Activated CD8-positive, alpha-beta memory T cell treated with anti-CD3 and anti-CD28 coated beads, Interleukin-2, amount 50 U/mL, for 24 hours (primary cell): ENCODE measurements at regions not wholly inside any gene's neighbourhood (a gene's known extent, or its start where the extent isn't known, plus 50 kb on each side); places are given as distances from the start of the nearest gene placed in this dataset.

Experiments used
- DNase-seq: peaks from one replicate; pipeline ENCODE4 v3.0.0-alpha.2; 2020; ENCODE audit errors: extremely low read depth

DNA sequence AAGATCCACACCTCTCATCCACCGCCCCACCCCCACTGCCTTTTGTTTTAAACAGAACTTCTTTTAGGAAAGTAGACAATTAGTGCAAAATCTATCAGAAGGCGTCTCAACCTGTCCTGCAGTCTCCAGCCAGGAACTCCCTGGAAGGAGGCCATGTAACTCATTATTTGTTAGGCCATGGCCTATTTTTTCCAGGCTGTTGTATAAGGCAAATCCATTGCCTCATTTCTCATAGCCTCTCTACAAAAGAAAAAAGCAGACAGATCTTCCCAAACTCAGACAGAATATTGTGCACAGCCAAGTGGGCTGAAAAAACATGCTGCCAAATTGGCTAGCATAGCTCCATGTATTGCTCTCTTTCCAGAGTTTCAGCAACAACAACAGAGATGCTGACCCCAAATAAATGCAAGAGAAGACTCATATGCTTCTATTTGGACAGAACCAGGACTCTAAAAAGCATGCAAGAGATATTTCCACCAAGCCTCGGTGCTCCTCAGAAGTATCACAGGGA lies 770.7 kb upstream of the CXADR start:
- no peak for DNase-seq

DNA sequence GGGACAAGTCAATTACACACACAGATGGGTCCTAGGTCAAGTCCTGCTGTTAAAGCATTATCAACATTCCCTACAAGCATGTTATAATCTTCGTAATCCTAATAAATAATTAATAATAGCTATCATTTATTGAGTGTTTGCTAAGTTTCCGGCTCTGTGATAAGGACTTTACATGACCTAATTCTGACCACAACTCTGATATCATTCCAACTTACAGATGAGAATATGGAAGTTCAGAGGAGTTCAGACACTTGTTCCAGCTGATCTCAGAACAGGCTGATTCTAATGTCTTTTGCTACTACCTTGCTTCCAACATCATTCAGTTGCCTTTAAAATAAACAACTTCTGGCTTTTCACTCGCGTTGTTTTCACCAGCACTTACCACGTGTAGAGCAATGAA lies 770.1 kb upstream of the CXADR start:
- no peak for DNase-seq

DNA sequence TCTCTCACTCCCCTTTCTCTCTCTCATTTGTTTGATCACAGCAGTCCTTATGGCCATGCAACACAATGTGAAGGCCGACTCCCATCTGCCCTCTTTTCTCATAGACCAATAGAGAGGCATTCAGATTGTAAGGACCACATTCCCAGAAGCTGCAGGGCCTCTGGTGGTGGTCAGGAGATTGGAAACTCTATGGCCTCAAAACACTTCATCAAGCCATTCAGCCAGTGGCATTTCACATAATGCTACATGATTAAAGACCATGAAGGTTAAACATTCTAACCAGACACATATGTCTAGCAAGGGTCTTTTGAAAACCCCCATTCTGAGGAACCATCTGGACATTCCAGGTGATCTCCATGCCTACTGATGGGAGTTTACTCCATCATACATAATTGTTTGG lies 769.5 kb upstream of the CXADR start:
- DNase-seq: no peak

DNA sequence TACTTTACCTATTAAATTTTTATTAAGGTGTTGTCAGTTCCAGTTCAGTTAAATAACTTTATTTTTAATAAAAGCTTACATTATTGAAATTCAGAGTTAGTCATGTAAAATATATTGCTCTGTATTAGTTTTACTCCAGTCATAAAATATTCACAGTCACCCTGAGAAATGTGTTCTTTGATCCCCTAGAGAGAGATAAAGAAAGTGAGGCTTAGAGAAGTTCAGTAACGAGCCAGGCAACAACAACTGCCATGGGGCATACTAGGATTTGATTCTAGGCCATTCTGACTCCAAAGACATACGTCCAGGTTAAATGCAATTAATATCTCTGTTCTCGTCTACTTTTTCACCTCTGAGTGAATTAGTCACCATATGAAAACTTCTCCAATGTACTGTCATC lies 761.9 kb upstream of the CXADR start:
- DNase-seq: no peak

DNA sequence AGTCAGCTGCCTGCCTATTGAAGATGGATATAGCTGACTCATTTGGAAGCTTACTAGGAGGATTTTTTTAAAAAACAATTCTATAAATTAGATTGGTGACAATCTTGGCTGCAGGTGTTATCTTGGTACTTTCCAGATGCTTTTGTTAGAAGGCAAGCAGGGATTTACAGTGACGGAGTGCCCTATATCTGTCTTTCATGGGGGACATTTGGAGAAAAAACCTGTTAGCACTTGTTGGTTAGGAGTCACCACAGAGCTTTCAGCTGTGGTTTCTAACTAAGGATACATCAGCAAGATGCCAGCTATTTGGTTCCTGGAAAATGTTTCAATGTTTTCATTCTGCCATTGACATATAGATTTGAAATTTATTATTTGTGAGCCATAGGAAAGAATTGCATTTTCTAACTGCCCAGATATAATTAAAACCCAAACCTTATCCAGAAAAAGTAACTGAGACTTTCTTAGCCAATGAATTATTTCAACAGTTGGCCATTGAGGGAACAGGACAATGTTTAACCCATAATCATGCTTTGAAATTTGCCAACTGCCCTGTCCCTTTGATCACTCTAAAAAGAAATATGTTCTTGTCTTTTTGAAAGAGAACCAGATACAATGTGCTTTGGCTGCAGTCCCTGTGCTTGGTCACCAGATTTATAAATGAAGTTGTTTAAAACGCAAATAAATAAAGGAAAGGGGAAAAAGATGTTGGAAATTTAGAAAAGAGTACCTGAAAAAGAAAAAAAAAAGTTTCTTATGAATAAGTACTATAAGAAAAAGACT lies 761.0 kb upstream of the CXADR start:
- no peak for DNase-seq

DNA sequence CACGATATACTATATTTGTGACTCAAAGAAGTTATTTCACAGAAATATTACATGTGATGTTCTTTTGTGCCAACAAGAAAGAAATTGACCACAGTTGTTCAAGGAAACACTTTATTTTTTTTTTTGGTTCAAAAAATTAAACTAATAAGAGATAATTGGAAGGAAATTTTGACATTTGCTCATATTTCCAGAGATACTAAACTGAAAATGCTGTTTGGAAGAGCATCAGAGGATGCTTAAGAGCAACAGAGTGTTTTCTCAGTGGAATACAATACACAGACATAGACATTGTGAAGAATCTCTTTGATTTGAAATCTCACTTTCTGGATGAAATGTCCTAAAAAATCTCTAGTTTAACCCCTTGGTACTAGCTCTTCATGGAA lies 760.4 kb upstream of the CXADR start:
- no peak for DNase-seq

DNA sequence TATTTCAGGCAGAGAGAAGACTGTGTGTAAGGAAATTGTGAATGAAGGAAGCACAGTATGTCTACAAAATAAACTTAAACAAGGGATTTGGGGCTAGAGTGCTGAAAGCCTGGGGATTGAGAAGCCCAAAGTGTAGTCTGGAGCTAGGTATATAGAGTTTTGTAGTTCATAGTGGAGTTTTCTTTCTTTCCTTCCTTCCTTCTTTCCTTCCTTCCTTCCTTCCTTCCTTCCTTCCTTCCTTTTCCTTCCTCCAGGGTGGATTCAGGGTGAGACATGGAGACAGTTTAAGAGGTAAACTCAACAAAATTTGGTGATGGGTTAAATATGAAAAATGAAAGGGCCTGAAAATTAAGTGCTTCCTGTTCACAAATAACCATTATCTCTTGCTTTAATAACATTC lies 757.8 kb upstream of the CXADR start:
- no peak for DNase-seq

DNA sequence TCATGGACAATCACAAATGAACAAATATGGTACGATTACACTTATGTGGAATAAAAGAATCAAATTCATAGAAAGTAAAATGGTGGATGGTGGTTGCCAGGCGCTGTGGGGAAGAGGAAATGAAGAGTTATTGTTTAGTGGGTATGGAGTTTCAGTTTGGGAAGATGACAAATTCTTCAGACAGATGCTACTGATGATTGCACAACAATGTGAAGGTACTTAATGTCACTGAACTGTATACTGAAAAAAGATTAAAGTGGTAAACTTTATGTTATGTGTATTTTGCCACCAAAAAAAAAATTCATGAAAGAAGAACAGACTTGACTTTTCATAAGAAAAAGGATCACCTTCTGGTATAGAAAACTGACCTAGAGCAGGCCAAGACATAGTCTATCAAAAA lies 745.6 kb upstream of the CXADR start:
- DNase-seq: no peak

DNA sequence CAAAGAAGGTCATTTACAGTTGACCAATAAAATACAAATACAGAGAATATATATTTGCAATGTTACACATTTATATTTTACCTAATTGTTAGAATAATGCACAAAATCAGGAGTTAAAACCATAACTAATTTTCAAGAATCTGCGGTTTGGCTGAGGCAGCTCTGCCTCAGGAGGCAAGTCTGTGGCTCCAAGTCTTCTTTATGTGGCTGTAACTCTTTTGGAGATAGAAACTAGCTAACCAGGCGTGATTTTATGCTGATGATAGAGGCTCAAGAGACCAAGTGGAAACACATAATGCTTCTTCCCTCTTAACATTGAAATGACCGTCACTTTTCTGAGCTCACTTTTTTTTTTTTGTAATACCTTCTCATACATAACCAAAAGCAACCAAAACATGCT lies 744.7 kb upstream of the CXADR start:
- DNase-seq: no peak

DNA sequence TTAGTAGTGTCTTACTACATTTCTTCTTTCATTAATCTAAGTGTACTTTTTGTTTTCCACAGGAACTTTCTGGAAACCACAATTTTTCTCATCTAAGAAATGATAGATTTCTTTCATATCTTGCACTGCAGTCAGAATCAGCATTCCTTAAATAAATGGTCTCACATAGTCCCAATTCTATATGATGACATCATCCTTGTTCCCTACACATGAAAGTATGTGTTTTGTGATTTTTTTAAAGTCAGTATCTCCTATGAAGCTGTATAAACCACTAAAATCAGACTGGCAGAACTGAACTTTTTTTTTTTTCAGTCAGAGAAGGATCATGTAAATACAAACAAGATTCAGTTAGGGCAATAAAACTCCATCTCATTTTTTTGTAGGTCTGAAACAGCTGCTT lies 742.6 kb upstream of the CXADR start:
- DNase-seq: no peak

DNA sequence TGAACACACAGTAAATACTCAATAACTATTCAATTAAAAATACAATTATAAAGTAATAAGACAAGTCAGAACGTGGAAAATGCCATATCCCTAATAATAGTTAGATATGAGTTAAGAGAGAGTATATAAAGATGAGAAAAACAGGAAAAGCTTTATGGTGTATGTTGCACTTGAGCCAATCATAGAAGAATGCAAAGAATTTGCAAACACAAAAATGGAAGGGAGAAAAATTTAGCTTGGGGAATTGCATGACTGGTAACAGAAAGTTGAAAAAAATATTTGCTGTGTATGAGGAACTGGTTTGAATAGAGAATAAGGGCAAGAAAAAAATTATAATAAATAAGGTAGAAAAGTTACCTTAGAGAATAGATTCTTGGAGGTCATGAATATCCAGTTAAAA lies 739.6 kb upstream of the CXADR start:
- no peak for DNase-seq

DNA sequence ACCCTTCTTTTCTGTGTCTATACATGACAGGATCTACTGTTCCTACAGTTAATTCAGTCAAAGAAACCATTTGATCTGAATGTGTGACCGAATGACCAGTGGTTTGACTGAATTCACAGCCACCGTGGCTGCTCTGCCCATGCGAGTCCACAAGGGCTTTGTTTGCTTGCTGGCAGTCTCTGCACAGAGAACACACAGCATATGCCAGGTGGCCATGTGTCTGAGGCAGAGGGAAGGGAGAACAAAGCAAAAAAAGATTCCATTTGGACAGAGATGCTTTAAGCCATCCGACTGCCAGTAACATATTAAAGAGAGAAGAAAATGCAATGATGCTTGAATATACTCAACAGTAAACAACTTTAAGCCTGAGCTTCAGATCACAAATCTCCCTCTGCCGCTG lies 737.8 kb upstream of the CXADR start:
- DNase-seq: no peak

DNA sequence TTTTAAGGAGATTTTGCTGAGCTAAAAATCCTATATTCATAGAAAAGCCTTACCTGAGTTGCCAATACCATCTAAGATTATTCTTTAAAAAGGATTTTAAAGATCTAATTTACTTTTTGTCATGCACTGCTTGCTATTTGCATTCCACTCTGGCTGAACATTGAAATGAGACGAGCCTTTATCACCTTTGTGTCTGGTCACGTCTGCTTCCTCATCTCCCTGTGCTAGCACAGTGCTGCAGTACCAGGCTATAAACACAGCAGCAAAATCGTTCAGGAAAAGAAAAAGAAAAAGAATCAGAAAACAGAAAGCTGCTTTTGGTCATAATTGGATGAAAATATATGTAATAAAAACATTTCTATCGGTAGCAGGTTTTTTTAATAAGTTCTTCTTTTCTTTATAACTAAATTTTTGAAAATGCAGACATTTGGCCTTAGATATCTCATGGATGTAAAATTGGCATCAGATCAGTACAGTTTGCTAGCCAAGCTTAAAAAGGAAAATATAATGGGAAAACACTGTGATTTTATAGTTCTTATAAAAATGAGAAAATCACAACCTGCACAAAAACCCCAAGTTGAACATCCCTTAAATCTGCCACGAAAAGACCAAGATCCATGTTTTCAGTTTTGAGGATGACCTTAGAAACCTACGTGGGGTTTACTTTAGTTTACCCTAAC lies 735.7 kb upstream of the CXADR start:
- no peak for DNase-seq

DNA sequence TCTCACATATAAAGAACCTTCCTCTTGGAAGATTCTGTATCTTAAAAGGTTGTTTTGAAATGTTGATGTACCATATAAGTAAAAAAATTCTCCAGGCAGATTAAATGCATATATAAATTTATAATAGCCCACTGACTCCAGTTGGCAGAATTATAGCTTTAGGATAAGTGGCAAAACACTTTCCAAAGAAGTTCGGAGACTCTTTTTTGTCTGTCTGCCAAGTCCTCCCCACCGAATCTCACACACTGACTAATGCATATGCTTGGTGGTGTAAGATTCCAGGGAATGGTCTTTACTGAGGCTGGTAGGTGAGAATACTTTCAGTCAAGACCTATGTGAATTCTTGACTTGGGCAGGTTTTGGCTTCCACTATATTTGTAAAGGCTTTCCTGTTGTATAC lies 724.3 kb upstream of the CXADR start:
- no peak for DNase-seq

DNA sequence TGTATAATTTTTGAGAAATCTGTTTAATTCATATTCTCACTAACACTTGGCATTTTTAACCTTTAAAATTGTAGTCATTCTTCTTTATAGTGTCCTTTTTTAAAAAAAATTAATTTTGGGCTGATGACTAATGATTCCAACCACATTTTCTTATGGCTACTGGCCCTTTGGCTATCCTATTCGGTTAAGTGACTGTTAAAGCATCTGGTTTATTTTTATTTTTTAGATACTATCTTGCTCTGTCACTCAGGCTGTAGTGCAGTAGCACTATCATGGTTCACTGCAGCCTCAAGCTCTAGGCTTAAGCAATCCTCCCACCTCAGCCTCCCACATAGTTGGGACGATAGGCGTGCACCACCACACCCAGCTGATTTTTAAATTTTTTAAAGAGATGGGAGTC lies 723.2 kb upstream of the CXADR start:
- DNase-seq: no peak

DNA sequence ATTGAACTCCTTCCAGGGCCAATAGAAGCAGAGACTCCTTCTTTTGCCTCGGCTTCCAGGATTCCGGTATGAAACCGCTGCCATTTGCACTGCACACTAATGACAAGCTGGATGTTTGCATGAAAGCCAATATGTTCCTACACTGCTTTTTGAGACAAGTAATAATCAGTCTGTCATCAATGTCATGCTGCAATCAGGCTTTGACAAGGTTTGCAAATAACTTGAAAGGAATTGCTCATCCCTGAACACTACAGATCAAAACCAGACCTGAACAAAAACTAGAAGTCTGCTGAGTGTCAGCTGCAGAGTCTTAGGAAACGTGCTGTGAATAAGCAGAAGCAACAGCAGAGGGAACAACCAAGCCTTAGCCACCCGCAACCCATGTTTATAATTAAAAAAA lies 720.7 kb upstream of the CXADR start:
- no peak for DNase-seq

DNA sequence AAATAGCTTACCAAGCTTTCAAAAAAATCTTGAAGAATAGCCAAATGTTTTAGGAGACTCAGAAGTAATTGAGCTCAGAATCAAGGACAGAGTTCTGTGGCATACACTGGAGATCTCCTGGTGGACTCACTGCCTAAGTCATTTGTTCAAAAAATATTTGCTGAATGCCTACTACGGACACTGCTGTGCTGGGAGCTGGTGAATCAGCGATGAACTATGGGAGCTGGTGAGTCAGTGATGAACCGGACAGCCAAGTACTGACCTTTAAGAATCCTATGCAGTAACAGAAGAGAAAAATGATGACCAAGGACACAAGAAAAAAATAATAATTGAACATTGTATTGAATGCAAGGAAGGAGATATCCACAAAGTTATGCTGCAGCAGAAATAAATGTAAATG lies 717.9 kb upstream of the CXADR start:
- no peak for DNase-seq

DNA sequence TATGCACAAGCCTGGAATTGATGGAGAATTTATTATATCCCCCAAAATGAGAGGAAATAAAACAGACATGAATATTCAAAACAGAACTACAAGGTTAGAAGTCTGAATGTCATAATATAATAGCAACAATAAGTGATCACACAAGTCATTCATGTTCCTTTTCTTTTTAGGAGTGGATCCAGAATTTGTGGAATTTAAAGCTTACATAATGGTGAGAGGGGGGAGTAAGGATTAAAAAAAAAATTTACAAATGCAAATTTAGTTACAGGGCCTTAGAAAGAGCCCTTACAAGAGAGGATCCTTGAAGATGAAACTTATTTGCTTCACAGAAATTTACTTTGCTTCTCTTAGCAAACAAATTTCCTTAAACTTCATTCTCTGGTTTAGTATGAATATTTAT lies 716.1 kb upstream of the CXADR start:
- DNase-seq: no peak

DNA sequence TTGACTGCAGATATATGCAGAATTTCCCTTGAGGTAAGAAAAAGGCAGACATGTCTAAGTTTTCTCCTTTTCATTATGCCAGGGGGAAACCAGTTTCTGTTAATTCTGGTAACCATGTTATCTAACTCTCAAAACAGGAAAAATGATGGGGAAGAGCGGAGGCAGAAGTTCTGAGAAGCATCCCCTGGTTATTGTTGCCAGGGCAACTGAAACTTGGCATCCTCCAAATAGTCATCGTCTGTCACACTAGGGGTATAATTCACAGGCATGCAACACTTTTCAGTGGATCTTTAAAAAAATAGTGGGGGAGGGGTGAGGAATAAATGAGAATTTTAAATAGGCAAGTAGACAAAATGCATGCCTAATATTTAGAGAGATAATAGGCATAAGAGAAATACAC lies 715.3 kb upstream of the CXADR start:
- no peak for DNase-seq

DNA sequence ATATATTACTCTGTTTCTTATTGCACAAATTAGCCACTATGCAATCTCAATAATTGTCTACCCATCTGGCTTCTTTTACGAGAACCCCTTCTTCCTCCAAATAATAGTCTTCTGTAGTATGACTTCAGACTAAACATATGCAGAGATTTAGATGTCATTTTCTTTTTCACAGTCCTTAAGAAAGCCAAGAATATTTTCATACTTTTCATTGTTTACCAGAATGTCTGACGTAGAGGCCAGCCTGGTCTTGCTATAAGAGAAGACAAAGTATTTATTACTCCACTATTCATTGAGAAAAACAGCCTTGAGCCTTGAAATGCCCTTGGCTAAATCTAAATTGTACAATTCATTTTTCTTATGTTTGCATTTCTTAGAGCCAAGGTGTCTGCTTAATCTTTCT lies 714.9 kb upstream of the CXADR start:
- DNase-seq: no peak

DNA sequence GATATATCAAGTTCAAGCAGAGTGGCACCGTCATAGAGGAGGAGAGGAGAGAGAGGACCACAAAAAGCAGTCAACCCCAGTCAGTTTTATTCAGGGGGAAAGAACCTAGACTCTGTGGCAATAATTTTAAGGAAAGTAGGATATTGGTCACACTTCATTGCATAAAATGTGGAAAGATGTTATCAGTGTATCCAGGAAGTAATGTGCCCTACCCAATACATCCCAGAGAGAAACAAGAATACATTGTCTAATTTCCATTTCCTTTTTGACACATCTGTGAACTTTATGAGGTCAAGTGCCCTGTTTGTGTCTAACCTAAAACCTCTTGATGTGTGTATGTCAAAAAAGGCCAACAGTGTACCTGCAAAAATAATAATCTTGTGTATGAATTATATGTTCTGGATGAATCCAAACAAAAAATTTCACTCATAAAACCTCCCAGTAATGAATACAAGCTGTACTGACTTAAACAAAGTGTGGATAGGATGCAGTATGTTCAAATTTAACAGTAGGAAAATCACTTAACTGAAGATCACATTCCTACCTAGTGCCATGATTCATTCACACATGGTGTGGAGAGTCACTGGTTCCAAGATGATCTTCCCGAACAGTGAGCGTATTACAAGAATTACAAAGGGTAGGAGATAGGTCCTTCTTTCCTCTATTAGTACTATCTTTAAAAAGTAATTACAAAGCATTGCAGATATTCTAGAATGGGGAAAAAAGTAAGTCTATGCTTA lies 712.1 kb upstream of the CXADR start:
- no peak for DNase-seq

DNA sequence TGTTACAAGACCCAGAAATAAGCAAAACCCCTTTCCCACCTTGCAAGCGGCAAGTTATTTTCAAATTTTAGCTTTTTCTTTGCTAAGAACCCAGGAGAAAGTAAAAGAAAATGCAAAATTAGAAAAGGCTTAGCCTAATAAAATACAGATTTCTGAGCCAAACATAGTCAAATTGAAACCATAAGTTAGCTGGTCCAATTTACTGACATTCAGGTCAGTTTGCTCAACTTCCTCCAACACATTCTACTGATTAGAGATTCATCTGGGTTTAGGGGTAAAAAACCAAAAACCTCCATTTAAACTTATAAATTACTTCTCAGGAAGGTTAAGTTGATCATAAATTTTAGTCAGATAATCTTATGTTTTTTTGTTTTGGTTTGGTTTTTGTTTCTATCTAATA lies 701.8 kb upstream of the CXADR start:
- no peak for DNase-seq

DNA sequence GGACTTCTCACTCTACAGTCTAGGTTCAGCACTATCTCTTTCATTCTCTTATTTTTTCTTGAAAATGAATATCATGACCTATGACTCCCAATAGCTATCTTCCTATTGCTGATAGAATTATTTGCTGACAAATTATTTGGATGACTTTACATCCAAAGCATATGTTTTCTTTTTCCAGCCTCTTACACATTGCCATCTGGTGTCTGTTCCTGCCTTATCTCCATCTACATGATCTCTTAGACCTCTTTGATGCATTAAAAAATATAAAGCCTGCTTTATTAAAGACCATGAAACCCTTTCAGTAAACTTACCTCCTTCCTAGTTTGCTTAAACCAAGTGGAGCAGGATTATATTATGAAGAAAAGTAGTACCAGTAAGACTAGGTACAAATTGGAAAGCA lies 700.9 kb upstream of the CXADR start:
- no peak for DNase-seq
